C4-2B (cell line): ENCODE measurements at regions not wholly inside any gene's neighbourhood (a gene's known extent, or its start where the extent isn't known, plus 50 kb on each side); places are given as distances from the start of the nearest gene placed in this dataset.

Experiments used
- ZFX ChIP-seq: fragments of 450-650 bp; IDR thresholded peaks from 2 replicates; pipeline ENCODE4 v1.6.1; 2017
- TF ChIP-seq, protein P1 (sequence below): fragments of 450-650 bp; conservative IDR thresholded peaks from 2 replicates; pipeline ENCODE4 v1.5.1; 2017; ENCODE audit warnings: mild to moderate bottlenecking

DNA sequence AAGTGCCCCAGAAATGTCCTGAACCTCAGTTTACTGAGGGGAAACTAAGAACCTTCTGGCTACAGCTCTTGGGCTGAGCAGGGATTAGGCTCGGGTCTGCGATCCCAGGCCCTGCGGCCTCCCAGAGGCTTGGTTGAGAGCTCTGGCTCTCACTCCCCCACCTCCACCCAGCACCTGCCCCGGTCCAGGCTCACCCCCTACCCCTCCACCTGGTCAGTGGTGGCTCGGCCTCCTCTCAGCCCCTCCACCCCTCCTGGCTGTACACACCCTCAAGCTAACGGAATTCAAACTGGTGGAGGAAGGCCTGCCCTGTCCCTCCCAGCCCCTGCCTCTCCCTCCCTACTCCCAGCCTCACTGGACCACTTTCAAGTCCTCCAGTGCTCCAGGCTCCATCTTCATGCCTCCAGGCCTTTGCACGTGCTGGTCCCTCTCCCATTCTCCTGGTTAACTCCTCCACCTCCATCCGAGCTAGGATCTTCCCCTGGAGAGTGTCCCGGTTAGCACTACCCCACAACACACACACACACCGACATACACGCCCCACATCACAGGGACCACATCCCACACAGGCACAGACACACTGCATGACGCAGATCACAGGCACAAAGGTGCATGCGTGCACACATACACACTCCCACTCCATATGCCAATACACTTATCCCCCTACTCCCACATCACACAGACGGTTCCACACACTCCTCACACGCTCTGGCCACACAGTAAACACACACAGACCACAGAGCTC is 130.9 kb downstream of the C9orf50 start:
- TF ChIP-seq, protein P1, sequence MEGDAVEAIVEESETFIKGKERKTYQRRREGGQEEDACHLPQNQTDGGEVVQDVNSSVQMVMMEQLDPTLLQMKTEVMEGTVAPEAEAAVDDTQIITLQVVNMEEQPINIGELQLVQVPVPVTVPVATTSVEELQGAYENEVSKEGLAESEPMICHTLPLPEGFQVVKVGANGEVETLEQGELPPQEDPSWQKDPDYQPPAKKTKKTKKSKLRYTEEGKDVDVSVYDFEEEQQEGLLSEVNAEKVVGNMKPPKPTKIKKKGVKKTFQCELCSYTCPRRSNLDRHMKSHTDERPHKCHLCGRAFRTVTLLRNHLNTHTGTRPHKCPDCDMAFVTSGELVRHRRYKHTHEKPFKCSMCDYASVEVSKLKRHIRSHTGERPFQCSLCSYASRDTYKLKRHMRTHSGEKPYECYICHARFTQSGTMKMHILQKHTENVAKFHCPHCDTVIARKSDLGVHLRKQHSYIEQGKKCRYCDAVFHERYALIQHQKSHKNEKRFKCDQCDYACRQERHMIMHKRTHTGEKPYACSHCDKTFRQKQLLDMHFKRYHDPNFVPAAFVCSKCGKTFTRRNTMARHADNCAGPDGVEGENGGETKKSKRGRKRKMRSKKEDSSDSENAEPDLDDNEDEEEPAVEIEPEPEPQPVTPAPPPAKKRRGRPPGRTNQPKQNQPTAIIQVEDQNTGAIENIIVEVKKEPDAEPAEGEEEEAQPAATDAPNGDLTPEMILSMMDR: no peak
- TF ChIP-seq ZFX: peak; percentile 17; the same call in 1 of the 2 replicates
